GM21515 (cell line): ENCODE measurements at regions not wholly inside any gene's neighbourhood (a gene's known extent, or its start where the extent isn't known, plus 50 kb on each side); places are given as distances from the start of the nearest gene placed in this dataset.

Experiments used
- ATAC-seq: cut with Tn5 transposase; IDR thresholded peaks from one replicate; pipeline ENCODE4 v1.9.1; 2021; ENCODE audit not compliant: unreplicated experiment

DNA sequence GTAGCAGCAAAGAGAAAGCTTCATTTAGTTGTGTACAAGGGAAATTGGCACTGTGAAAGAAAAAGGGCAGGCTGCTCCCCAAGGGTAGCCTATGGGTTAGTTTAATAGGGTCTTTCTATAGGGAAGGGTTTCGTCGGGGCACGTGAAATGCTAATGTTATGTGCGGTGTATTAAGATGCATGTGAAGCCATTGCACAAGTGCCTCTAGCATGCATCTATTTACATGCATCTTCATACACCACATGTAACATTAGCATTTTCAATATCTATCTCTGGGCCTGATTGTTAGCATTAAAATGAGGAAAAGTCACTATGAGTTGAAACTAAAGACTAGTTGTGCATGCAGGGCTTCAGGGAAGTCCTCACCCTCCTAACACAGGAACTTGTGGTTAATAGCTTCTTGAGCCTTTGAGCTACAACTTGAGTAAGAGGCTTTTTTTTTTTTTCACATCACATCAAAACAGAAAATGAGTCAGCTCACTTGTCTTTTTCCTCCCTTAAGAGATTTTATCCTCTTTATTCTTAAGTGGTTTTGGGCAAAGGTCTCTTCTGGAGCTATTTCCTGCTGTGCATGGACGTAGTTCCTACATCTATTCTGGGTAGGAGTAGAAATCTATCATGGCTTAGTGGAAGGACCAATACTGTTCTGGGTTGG, 613.4 kb downstream of the ZPLD1 start:
- no peak for ATAC-seq

DNA sequence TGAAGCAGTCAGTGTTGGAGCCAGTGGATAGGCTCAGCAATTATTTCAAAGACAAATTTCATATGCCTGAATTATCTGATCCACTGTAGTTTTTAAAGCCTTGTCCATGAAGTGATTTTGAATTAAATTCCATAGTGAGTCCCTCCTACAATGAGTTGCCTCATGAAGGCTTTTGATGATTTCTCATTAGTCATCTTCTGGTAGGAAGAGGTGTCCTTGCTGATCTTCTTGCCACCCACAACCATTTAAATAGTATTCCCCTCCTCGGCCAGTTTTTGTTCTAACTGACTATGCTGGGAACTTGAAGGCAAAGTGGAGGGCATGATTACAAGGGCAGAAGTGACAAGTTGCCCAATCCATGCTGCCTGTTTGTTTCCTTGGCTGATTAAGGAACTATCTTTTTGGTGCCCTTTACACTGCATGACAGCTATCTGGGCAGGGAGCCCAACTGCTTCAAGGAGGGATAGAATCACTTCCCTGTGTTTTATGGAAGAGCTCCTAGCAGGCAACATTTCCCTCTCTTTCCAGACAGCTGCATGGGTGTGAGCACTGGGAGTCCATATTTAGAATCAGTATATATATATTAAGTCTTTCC, 617.5 kb downstream of the ZPLD1 start:
- ATAC-seq, result no peak

DNA sequence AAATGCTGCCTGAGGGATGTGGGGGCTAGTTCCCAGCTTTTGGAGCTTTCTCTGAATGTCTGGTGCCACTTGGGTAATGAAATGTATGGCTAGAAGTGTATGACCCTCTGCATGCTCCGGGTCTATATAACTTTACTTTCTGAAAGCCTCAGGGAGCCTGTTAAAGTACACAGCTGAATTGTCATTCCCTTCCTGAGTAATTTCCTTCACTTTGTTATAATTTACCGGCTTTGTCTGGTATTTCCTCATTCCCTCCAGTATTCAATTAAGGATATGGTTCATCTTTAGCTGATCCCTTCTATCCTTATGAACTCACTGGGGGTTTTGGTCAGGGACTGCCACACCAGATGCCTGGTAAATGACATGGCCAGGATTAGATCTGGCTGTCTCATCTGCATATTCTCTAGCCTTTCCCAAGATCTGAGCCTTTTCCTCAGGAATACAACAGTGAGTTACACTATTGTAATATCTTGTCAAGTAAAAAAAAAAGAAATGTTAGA, 620.3 kb downstream of the ZPLD1 start:
- no peak for ATAC-seq

DNA sequence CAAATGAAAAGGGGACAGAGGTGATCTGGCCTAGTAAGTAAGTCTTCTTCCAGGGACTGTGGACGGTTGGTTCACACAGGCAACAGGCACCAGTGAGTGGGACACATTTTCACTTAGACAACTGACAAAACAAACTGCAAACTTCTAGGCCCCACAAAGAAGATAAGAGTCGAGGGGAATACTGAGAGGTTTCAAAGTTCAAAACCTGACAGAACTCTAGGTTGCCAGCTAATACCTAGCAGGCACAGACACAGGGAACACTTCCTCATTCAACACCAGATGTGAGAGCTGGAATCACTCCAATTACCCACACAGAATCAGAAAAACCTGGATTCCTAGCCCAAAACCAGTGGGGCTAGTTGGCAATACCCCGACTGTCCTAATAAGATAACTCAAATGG, 621.7 kb downstream of the ZPLD1 start:
- ATAC-seq, result no peak

DNA sequence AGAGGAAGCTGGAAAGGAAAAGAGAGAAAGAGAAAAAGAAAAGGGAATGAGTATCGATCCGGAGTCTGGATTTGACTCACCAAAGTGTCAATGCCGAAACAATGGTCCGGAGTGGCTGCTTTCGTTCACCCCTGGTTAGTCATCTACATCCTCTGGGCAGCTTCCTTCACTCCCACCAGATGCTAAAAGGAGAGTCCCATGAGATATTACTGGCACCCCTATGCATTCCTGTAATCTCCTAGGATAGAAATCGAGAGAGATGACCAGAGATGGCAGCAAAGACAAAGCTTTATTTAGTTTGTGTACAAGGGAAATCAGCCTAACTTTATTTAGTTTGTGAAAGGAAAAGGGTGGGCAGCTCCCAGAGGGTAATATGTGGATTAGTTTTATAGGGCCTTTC, 622.2 kb downstream of the ZPLD1 start:
- no peak for ATAC-seq

DNA sequence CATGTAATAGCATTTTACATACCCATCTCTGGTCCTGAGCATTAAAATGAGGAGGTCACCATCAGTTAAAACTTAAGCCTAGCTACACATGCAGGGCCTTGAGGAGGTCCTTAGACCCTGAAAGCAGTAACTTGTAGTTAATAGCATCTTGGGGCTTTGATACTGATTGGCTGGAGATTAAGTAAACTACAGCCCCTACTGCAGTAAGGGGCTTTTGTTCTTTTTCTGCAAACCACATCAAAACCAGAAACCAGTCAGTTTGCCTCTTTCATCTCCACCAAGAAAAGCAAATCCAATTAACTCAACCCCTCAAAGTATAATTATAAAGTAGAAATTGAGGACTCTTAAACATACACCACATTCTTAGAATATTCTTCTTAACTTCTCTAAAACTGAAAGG, 622.7 kb downstream of the ZPLD1 start:
- ATAC-seq, result no peak

DNA sequence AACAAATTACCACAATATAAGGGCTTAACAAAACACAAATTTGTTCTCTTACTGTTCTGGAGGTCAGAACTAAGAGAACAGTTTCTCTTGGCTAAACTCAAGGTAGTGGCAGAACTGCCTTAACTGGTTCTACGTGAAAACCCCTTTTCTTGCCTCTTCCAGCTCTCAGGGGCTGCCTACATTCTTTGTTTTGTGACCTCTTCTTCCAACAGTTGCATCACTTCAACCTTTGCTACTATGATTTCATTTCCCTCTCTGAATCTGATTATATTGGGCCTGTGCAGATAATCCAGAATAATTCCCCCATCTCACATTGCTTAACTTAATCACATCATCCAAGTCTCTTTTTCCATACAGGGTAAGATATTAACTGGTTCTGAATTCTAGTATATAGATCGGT, 624.6 kb downstream of the ZPLD1 start:
- ATAC-seq, result no peak

DNA sequence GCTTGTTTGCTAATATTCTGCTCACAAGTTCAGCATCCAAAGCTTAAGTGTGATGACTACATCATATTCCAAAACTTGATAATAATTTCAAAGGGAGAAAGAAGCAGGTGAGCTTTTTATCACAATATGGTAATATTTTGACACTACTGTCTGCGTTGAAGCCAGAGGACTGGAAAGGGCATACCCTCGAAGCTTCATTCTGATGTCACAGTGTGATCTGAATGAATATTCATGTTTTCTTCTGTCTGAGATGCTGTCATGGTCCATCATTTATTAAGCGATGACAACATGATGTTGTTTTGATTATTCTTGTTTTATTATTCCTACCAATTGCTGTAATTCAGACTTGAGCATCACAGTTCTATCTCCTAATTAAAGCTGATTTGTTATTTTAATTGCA, 625.4 kb downstream of the ZPLD1 start:
- ATAC-seq, result no peak

DNA sequence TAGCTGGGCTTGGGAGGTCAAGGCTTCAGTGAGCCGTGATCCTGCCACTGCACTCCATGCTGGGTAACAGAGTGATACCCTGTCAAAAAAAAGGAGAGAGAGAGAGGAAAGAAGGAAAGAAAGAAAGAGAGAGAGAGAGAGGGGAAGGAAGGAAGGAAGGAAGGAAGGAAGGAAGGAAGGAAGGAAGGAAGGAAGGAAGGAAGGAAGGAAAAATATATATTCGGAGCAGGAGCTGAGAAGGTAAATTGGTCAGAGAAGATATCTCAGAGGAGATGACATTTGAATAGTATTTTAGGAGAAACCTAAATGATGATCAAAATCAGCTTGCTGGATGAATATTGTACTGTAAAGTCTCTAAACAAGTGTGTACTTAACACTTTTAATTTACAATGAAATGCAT, 633.1 kb downstream of the ZPLD1 start:
- no peak for ATAC-seq

DNA sequence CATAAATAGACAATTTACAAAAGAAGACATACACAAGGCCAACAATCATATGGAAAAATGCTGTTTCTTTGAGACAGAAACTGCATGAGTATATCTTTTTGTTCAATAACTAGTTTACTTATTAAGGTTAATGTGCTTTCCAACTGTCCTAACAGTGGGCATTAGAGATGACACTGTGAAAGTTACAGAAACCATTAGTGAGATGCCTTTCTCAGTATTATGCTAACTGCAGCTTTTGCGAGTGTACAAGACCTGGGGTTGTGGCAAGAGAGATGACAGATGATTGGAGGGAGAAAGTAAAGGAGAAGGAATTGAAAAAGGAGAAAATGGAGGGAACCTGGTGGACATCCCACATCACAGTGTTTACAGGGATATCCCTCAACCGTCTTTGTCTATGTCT, 640.5 kb downstream of the ZPLD1 start:
- ATAC-seq, result no peak

DNA sequence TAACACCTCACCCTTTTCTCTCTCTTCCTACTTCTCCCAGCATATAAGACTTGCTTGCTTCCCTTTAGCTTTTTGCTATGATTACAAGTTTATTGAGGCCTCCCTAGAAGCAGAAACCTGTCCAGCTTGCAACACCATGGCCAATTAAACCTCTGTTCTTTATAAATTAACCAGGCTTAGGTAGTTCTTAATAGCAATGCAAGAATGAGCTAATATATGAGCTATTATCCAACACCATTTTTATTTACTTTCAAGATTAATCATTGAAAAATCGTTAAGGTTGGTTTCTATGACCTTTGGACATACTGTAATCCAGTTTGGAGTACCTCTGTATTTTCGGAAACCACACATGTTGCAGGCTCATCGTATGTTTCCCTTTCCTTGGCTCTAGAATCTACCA, 643.1 kb downstream of the ZPLD1 start:
- no peak for ATAC-seq

DNA sequence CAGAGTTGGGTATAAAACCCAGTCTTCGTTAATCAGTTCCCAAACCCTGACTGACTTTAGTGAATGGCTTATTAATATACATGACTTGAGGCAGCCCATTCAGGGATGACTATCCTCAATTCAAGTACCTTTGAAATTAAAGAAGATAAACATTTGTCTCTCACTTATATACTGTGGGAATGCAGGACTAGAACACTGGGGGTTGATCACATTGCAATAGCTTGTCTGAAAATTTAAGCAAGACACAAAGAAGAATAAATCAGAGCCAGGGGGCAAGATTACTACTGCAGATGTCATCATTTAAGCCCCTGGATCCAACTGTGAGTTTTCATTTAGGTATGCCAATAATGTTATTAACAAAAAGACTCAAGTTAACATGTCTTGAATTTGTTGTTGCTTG, 647.7 kb downstream of the ZPLD1 start:
- no peak for ATAC-seq

DNA sequence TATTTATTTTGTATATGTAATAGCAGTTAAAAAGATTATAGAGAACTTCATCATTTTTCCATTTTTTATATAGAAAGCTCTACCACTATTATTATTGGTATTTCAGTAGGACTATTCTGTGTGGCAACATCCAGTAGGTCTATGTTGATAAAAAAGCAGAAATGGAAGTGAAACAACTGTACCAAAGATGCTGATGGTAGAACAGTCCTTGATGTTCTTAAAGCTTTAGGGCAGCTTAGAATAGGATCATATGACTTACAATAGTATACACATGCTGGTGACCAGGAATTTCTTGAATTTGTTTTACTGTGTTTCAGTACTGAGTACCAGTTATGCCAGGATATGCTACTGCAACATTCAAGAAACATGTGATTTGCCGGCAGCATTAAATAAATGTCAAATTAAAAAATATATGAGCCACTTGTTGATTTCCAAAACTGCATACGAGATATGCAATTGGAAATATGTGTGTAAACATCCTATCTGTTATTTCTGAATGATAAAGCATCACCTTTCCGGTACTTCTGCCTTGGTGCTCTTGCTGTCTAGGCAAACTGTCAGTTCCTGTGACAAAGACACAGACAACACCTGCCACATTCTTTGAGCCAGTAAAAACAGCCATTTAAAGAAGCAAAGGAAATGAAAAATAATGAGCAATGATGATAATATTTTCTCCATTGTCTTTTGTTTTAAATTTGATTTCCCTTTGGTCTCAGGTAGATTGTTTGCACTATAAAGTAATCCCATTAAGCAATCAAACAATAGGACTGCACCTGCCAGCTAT, 649.2 kb downstream of the ZPLD1 start:
- no peak for ATAC-seq

DNA sequence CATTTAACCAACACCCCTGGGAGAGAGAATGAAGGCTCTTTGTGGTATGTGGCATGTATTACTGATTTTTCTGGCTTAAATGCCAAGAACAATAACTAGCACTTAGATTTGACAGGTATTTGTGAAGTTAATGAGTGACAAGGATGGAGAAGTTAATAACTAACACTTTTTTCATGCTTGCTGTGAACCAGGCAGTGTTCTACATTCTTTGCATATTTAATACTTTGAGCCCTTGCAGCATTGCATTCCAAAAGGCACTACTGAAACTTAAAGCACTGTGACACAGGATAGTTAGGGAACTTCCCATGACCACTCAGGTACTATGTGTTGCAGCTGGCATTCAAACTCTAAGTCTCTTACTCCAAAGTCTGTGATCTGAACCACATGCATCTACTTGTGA, 650.6 kb downstream of the ZPLD1 start:
- ATAC-seq, result peak; percentile 60

DNA sequence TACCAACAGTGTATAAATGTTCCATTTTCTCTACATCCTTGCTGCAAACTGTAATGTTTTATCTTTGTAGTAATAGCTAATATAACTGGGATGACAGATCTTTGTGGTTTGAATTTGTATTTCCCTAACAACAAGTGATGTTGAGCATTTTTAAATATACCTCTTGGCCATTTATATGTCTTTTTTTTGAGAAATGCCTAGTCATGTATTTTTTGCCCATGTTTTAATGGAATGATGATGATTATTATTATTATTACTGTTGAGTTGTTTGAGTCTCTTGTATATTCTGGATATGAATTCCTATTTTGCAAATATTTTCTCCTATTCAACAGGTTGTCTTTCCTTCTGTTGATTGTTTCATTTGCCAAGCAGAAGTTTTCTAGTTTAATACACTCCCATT, 654.9 kb downstream of the ZPLD1 start:
- no peak for ATAC-seq

DNA sequence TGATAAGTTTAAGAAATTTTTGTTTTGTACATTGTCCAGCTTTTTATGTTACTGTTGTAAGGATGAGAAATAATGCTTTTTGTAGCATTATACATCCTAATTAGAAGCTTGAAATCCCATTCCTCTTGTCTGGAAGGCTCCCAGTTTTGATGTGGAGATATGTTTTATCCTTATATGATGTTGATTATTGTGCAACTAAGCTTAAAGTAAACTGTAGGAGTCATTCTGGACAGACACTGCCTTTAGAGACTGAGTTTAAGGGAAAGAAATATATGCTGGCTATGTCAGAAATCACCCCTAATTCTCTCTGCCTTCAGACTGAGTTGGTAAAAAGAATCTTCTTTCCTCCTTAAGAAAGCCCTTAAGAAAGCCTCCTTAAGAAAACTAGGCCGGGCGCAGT, 670.4 kb downstream of the ZPLD1 start:
- ATAC-seq, result no peak

DNA sequence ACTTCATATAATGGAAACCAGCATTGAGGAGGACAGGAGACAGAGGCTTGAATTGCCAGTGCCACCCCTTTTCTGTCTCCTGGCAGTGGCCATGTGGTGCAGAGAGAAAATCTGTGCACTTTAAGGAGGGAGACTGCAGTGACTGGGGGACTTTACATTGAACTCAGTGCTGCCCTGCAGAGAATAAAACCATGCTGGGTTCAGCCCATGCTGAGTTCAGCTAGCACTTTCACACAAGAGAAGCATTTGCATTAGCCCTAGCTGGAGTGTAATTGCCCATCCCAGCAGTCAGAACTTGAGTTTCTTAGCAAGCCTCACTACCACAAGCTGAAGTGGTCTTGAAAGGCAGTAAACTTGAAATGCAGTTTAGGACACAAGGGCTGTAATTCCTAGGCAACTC, 677.5 kb downstream of the ZPLD1 start:
- ATAC-seq, result no peak

DNA sequence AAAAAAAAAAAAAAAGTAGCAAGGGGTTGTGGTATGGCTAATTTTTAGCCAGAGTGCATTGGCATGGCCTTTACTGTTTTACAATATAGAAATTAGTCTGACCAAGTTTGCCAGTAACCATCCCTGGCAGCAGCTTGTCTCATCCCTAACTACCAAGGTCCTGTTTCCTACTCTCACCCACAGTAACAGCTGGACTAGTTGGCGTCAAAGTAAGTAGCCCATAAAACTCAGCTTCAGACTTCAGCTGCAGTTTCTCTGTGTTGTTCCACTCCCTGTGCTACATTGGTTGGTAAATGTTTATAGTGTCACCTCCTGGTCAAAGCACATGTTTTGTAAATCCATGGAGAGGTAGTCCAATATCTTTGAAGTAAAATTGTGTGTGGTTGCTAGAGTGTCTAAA, 691.3 kb downstream of the ZPLD1 start:
- ATAC-seq, result no peak

DNA sequence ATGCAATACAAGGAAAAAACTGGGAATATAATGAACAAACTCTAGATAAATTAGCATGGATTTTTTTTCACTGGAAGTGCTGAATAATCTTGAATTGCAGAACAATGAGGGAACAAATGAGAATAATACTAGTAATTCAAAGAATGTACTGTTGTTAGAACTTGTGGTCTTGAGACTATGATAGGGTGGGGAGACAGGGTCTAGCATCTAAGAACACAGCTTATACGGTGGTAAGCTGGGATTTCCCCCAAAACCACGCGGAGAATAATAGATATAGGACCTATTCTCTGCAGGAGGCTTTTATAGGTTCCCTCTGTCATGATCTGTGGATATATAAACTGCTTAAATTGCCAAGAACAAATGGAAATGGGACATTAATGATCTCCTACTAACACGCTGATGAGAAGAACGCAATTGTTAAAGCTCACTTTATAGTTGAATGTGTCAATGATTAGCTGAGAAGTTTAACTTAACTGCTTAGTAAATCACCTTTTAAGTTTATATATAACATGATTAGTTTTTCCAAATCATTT, 692.3 kb downstream of the ZPLD1 start:
- ATAC-seq, result no peak

DNA sequence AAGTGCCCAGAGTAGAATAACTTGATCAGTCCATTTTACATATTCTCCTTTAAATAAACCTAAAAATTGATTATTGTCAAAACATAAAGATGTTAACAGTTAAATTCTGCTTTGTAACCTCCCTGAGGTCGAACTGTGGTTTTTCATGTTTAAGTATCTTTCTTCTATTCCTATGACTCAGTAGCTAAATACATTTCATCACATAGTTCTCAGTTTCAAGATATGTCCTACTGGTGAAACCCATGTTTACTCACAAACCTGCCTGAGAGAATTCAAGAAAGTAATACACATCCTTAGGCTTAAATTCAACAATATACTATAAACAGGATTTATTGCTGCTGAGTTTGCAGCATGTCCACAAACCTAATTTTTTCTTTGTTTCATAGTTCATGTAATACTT, 692.9 kb downstream of the ZPLD1 start:
- peak; percentile 92 for ATAC-seq

DNA sequence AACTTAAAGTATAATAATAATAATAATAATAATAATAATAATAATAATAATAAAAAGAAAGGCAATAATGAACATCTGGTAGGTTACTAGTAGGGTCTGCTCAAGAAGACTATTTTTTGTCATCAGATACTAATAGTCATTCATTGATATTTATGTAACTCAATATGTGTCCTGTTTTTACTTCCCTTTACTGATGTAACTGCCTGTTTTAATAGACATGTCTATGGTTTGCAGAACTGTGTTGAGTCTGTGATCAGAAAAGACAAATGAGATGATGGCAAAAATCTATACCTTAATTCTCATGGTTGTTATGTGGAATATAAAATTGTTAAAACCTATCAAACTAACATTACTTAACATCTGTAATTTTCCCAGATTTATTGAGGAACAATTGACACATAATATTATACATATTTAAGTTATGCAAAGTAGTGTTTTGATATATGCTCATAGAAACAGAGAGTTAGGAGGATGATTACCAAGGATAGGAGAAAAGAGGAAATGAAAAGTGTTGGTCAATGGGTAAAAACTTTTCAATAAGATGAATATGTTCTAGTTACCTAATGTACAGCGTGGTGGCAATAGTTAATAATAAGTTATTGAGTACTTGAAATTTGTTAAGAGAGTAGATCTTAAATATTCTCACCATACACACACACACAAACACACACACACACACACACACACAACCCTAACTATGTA, 699.4 kb downstream of the ZPLD1 start:
- ATAC-seq, result peak; percentile 87
